GM10847 (cell line): ENCODE measurements at regions not wholly inside any gene's neighbourhood (a gene's known extent, or its start where the extent isn't known, plus 50 kb on each side); places are given as distances from the start of the nearest gene placed in this dataset.

Experiments
- POLR2A ChIP-seq: IDR thresholded peaks from 2 replicates; pipeline ENCODE4 v1.6.1; 2011; ENCODE audit not compliant: insufficient read length; ENCODE audit errors: extremely low read depth

GRCh38 chrX:40418146-40418812, 162.5 kb upstream of the ATP6AP2 start:
- no peak for TF ChIP-seq POLR2A

DNA sequence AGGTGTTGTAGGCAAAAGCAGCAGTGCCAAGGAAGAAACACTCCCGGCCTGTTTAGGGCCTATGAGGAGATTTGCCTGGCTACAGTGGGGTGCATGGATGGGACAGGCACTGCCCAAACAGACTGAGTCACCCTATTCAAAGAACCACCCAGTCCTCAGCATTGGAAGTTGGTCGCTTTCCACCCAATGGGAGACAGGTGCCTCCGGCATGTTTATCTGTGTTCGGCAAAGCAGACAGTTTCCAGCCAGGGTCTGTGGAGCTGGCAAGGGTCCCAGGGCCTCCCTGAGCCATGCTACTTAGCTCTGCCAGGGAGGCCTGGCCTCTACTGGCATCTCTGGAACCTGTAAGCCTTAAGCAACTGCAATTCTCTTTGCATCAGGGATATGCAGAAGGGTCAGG, 165.1 kb upstream of the ATP6AP2 start:
- no peak for TF ChIP-seq POLR2A

GRCh38 chrX:40414335-40414734, 166.4 kb upstream of the ATP6AP2 start:
- no peak for TF ChIP-seq POLR2A

- TF ChIP-seq POLR2A, result no peak
Observed at GRCh38 chrX:40411340-40412111, 169.2 kb upstream of the ATP6AP2 start.

DNA sequence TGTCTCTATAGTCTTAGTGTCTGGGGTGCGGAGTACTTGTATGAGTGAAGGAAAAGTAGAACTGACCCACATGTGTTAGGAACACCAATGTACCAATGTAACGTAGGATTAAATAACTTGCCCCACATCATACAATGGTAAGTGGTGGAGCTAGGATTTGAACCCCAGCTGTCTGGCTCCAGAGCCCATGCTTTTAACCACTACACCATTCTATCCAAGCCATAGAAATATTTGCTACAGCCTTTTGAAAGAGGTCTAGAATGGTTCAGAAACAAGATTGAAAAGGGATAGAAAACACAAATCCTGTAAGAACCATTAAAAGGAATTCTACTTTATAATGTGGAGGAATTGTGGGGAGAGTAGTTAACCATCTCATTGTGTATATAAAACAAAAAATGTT, 169.9 kb upstream of the ATP6AP2 start:
- TF ChIP-seq POLR2A, result no peak

GRCh38 chrX:40406330-40406859, 174.4 kb upstream of the ATP6AP2 start:
- TF ChIP-seq POLR2A, result no peak

- TF ChIP-seq POLR2A, result no peak
Observed at GRCh38 chrX:40405399-40405798, 175.4 kb upstream of the ATP6AP2 start.

DNA sequence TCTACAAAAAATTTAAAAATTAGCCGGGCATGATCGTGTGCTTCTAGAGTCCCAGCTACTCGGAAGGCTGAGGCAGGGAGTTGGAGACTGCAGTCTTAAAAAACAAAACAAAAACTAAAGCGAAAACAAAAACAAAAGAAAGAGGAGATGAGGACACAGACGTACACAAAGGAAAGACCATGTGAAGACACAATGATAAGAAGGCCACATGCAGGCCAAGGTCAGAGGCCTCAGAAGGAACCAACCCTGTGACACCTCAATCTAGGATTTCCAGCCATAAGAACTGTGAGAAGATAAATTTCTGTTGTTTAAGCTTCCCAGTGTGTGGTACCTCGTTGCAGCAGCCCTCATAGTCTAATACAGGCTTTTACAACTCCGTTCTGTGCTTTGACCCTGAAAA, 177.0 kb upstream of the ATP6AP2 start:
- no peak for TF ChIP-seq POLR2A

GRCh38 chrX:40402831-40403533, 177.8 kb upstream of the ATP6AP2 start:
- TF ChIP-seq POLR2A, result no peak

- TF ChIP-seq POLR2A, result no peak
Observed at GRCh38 chrX:40395102-40395501, 185.7 kb upstream of the ATP6AP2 start.

DNA sequence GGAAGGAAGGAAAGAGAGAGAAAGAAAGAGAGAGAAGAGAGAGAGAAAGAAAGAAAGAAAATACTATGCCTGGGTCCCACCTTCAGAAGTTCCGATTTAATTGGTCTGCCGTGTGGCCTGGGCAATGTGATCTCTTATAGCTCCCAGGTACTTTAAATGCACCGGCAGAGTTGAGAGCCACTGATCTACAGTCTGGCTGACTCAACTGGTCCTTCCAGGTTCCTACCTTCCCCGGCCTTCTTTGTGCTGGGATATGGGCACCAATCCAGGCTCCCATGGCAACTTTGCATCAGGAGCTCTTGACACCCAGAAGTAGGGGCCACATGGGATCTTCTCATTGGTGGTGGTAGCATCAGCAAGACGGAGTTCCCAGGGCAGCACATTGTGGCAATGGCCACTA, 186.5 kb upstream of the ATP6AP2 start:
- no peak for TF ChIP-seq POLR2A

DNA sequence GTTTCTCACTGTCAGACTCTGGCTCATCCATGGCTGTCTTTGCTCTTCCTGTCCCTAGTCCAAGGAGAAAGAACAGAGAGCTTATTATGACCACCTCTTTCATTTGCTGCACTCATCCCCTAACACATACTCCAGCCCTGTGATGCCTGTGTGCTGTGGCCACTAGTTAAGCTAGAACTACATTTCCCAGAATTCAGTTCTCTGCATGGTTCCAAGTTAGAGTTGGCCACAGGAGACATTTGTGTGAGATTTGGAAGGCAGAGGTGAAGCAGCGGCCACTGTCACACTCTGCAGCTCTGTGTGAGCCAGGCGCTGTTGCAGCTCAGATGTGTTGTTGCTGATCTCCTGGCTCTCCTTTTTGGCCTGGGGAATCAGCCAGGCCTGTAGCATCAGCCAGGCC, 188.2 kb upstream of the ATP6AP2 start:
- no peak for TF ChIP-seq POLR2A

- TF ChIP-seq POLR2A, result no peak
Observed at GRCh38 chrX:40391662-40392061, 189.1 kb upstream of the ATP6AP2 start.

- no peak for TF ChIP-seq POLR2A
Observed at GRCh38 chrX:40389555-40389954, 191.2 kb upstream of the ATP6AP2 start.

DNA sequence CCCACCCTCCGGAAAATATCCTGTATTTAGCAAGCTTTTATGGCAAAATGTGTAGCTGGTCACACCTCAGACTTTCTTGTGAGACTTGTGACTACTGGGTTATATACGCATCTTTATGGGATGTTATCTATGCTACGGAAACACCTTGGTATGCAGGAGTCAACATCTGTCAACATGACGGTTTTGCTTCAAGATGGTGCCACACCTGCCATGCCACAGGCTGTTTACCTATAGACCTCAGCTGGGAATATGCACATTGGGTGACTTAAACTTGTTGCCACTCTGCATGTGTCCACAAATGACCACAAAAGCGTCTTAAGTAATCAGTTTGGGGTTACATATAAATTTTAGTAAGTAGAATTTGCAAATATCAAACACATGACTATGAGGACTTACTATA, 192.3 kb upstream of the ATP6AP2 start:
- no peak for TF ChIP-seq POLR2A

GRCh38 chrX:40385682-40386081, 195.1 kb upstream of the ATP6AP2 start:
- TF ChIP-seq POLR2A, result no peak

- no peak for TF ChIP-seq POLR2A
Observed at GRCh38 chrX:40385256-40385655, 195.5 kb upstream of the ATP6AP2 start.

GRCh38 chrX:40383969-40384368, 196.8 kb upstream of the ATP6AP2 start:
- no peak for TF ChIP-seq POLR2A
